HEK293T (cell line): ENCODE measurements at regions not wholly inside any gene's neighbourhood (a gene's known extent, or its start where the extent isn't known, plus 50 kb on each side); places are given as distances from the start of the nearest gene placed in this dataset.

ENCODE experiments used
- ARNT ChIP-seq: fragments of 450-650 bp; IDR thresholded peaks from 2 replicates; pipeline ENCODE4 v1.6.1; 2017; ENCODE audit warnings: mild to moderate bottlenecking
- BHLHE40 ChIP-seq: fragments of 450-650 bp; IDR thresholded peaks from 2 replicates; pipeline ENCODE4 v1.6.1; 2016; ENCODE audit warnings: mild to moderate bottlenecking, moderate library complexity, borderline replicate concordance
- ZNF384 ChIP-seq: fragments of 450-650 bp; IDR thresholded peaks from 2 replicates; pipeline ENCODE4 v1.6.1; 2016

GRCh38 chr16:54652201-54652770, 278.4 kb upstream of the IRX5 start:
- no peak for TF ChIP-seq BHLHE40
- no peak for TF ChIP-seq ZNF384
- TF ChIP-seq ARNT, result no peak
